ENCODE measurements at regions not wholly inside any gene's neighbourhood (a gene's known extent, or its start where the extent isn't known, plus 50 kb on each side); places are given as distances from the start of the nearest gene placed in this dataset.

DNA sequence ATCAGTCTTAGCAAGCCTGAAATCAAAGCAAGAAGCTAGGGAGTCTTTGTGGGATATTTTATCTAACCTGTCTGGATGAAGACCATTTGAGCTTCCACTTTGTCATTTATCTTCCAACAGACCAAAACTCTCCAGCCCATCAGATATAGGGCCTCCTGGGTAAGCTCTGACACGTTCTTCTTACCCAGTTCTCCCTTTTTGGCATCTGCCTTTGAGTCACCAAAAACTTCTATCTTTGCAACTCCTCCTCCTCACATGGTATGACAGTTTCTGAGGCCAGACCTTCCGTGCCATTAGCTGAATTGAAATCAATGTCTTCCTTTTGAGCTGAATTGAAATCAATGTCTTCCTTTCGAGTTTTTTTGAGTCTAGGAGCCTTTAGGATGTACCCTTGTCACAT lies 156.6 kb upstream of the SPRY4 start:
- Histone ChIP-seq H3K9ac (ENCODE audit: control insufficient read depth, insufficient read depth, low read length) (no peak overlapping the region), H3K4me2 (ENCODE audit: control insufficient read depth, insufficient read depth) (no peak overlapping the region), H3K27ac (ENCODE audit: control insufficient read depth, insufficient read depth) (no peak overlapping the region), H3K9me3 (replicated peaks; ENCODE audit: control insufficient read depth, insufficient read depth, low read length) (no peaks in the 10 kb centered on the region; the same call in 2 of the 3 replicates), H3K79me2 (ENCODE audit: control insufficient read depth, insufficient read depth, low read length) (no peaks in the 10 kb centered on the region), H2AFZ (ENCODE audit: control insufficient read depth, low read depth, low read length) (no peak overlapping the region), H4K20me1 (ENCODE audit: control insufficient read depth, insufficient read depth) (no peaks in the 10 kb centered on the region), H3K4me3 (no peak overlapping the region), H3K27me3 (replicated peaks in 1 of 2; ENCODE audit: control insufficient read depth in 2 of 2, insufficient read depth in 2 of 2, low read length in 1 of 2) (no peaks in the 10 kb centered on the region; a peak in 1 of 4 replicates), H3K36me3 (ENCODE audit: control insufficient read depth in 2 of 2, insufficient read depth in 2 of 2, low read length in 1 of 2) (no peaks in the 10 kb centered on the region), H3K4me1 (ENCODE audit: control insufficient read depth, insufficient read depth, low read length) (no peaks in the 10 kb centered on the region)
- ATAC-seq (peak; percentile 61), DNase-seq (ENCODE audit: low read depth, low spot score) (no peak), FAIRE-seq (no peak)
- CTCF ChIA-PET = interaction anchor here (1.2 kb wide), 1 partner anchor 11 kb away, joined by 3 read pairs; no protein-coding TSS in a partner anchor
- TF ChIP-seq MTA3 (IDR thresholded peaks at IDR 0.05; ENCODE audit: borderline replicate concordance, low read length) = no peak
- TF ChIP-seq SPI1 (IDR thresholded peaks at IDR 0.05; ENCODE audit: borderline replicate concordance, insufficient read depth, low read depth, low read length) = peak; percentile 23; the same call in 1 of the 2 replicates
- POLR2A ChIA-PET = interaction anchor here (1.4 kb wide), 1 partner anchor 19 kb away, joined by 3 read pairs; no protein-coding TSS in a partner anchor
- RAD21 ChIA-PET (ENCODE audit: unreplicated experiment) = interaction anchor here (0.9 kb wide), 1 partner anchor 26 kb away, joined by 3 read pairs; no protein-coding TSS in a partner anchor
- in situ Hi-C loops (cut with MboI) (no loop called here), intact Hi-C loops (cut with micrococcal nuclease; ENCODE audit: unreplicated experiment) (no loop called here)
- SMC1A ChIA-PET (ENCODE audit: uncharacterized antibody, unreplicated experiment) = interaction anchor here (0.8 to 2.0 kb wide), 2 partner anchors 29 to 68 kb away, joined by 3 to 4 read pairs; no protein-coding TSS in a partner anchor
- BruUV-seq (replicated peaks) = no TSS peak
- WGBS (ENCODE audit: insufficient coverage, insufficient replicate concordance, low lambda C conversion rate, missing lambda C conversion rate) = 0% methylated on average over 3 of the region's 3 CpGs

DNA sequence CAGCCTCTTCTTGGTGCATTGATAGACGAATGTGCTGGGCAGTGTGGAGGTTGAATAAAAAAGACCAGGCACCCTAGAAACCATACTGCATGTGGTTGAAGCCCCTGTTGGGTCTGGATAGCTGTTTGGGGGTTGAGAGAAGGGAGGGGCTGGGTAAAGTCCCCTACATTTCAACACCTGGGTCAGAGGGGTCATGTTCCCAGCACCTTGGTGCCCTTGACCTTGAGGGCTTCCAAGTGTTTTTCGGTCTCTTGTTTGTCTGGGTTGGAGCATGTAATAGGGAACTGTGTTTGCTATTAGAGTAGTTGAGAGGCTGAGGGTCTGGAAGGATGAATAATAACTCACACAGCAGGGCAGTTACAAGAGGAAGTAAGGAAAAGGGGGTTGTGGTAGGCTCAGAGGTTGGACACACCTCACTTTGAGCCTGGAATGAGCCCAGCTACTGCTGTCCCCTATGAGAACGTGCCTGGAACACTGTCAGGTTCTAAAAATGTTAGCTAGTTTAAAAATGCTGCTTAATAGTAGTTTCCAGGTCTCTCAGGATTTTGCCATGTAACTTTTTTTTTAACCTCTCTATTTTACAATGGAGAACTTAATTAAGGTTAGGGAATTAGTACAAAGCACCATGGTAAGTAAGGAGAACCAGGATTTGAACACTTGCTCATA lies 155.2 kb upstream of the SPRY4 start:
- Histone ChIP-seq H3K4me2 (ENCODE audit: control insufficient read depth, insufficient read depth) (no peak overlapping the region), H4K20me1 (ENCODE audit: control insufficient read depth, insufficient read depth) (no peaks in the 10 kb centered on the region; the same call in 1 of the 2 replicates), H3K79me2 (ENCODE audit: control insufficient read depth, insufficient read depth, low read length) (no peaks in the 10 kb centered on the region), H3K4me3 (no peak overlapping the region), H2AFZ (ENCODE audit: control insufficient read depth, low read depth, low read length) (no peak overlapping the region), H3K27ac (ENCODE audit: control insufficient read depth, insufficient read depth) (no peak overlapping the region), H3K9me3 (replicated peaks; ENCODE audit: control insufficient read depth, insufficient read depth, low read length) (no peaks in the 10 kb centered on the region; the same call in 2 of the 3 replicates), H3K36me3 (ENCODE audit: control insufficient read depth in 2 of 2, insufficient read depth in 2 of 2, low read length in 1 of 2) (no peaks in the 10 kb centered on the region), H3K27me3 (replicated peaks in 1 of 2; ENCODE audit: control insufficient read depth in 2 of 2, insufficient read depth in 2 of 2, low read length in 1 of 2) (no peaks in the 10 kb centered on the region; a peak in 2 of 4 replicates), H3K4me1 (ENCODE audit: control insufficient read depth, insufficient read depth, low read length) (no peaks in the 10 kb centered on the region), H3K9ac (ENCODE audit: control insufficient read depth, insufficient read depth, low read length) (no peak overlapping the region)
- no peak for ATAC-seq
- ChIA-PET RAD21 (ENCODE audit: unreplicated experiment) (no interaction called here), SMC1A (ENCODE audit: uncharacterized antibody, unreplicated experiment) (interaction anchor here (2.0 kb wide), 1 partner anchor 30 kb away, joined by 4 read pairs; no protein-coding TSS in a partner anchor), CTCF (no interaction called here), POLR2A (no interaction called here)
- BruUV-seq (replicated peaks) = no TSS peak
- in situ Hi-C loops (cut with MboI) (no loop called here), intact Hi-C loops (cut with micrococcal nuclease; ENCODE audit: unreplicated experiment) (no loop called here)
- WGBS (ENCODE audit: insufficient coverage, insufficient replicate concordance, low lambda C conversion rate, missing lambda C conversion rate) = 0% methylated on average over 3 of the region's 3 CpGs
- DNase-seq (ENCODE audit: low read depth, low spot score) = no peak
- FAIRE-seq = no peak
- no peak for TF ChIP-seq MYB (IDR thresholded peaks at IDR 0.05; ENCODE audit: borderline replicate concordance, low read depth, low read length)
- TF ChIP-seq MTA2 (IDR thresholded peaks at IDR 0.05; ENCODE audit: low read depth) = no peak
- TF ChIP-seq, protein P1, sequence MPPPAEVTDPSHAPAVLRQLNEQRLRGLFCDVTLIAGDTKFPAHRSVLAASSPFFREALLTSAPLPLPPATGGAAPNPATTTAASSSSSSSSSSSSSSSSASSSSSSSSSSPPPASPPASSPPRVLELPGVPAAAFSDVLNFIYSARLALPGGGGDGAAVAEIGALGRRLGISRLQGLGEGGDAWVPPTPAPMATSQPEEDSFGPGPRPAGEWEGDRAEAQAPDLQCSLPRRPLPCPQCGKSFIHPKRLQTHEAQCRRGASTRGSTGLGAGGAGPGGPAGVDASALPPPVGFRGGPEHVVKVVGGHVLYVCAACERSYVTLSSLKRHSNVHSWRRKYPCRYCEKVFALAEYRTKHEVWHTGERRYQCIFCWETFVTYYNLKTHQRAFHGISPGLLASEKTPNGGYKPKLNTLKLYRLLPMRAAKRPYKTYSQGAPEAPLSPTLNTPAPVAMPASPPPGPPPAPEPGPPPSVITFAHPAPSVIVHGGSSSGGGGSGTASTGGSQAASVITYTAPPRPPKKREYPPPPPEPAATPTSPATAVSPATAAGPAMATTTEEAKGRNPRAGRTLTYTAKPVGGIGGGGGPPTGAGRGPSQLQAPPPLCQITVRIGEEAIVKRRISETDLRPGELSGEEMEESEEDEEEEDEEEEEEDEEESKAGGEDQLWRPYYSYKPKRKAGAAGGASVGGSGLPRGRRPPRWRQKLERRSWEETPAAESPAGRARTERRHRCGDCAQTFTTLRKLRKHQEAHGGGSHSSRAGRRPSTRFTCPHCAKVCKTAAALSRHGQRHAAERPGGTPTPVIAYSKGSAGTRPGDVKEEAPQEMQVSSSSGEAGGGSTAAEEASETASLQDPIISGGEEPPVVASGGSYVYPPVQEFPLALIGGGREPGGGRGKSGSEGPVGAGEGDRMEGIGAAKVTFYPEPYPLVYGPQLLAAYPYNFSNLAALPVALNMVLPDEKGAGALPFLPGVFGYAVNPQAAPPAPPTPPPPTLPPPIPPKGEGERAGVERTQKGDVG (CRISPR knock-in tag; IDR thresholded peaks at IDR 0.05) = no peak
- TF ChIP-seq RFX5 (IDR thresholded peaks at IDR 0.05; ENCODE audit: low read depth, low read length) = no peak
- no peak for TF ChIP-seq TCF3 (IDR thresholded peaks at IDR 0.05; ENCODE audit: borderline replicate concordance, insufficient read depth, low read depth, low read length)
- no peak for TF ChIP-seq BHLHE40 (IDR thresholded peaks at IDR 0.05; ENCODE audit: borderline replicate concordance in 1 of 2, low read depth in 2 of 2, low read length in 1 of 2)
- no peak for TF ChIP-seq STAT1 (conservative IDR thresholded peaks at IDR 0.05)
- TF ChIP-seq PAX8 (IDR thresholded peaks at IDR 0.05) = no peak
- no peak for TF ChIP-seq BACH1 (IDR thresholded peaks at IDR 0.05; ENCODE audit: borderline replicate concordance)
- TF ChIP-seq ZNF622 (IDR thresholded peaks at IDR 0.05) = no peak
- no peak for TF ChIP-seq YBX1 (IDR thresholded peaks at IDR 0.05)
- no peak for TF ChIP-seq SRF (IDR thresholded peaks at IDR 0.05; ENCODE audit: low read depth in 2 of 2, low read length in 2 of 2)

Data from GM12878 (cell line).